Stomach (tissue), 8 donors: ENCODE measurements at regions not wholly inside any gene's neighbourhood (a gene's known extent, or its start where the extent isn't known, plus 50 kb on each side); places are given as distances from the start of the nearest gene placed in this dataset.
A peak's percentile ranks its signal among the peaks of the same experiment; 100 is the strongest.
"Not testable (repeated sequence)": the region's sequence is repeated elsewhere in the genome, so short reads cannot be mapped to it uniquely, and the experiment has no call there.

Experiments
- DNase-seq, 2 donors: peaks; one replicate each; pipeline versions ENCODE4 v3.0.0 to v3.0.0-alpha.2; 2013 to 2019
- H3K27ac ChIP-seq, 5 donors: fragments of 200-600 bp in 4 of 5; sonication (generic) in 4 of 5; one replicate each; pipeline ENCODE4 v1.5.1; 2013 to 2019; ENCODE audit warnings: mild to moderate bottlenecking in 1 of 5, moderate library complexity in 1 of 5
- H3K27me3 ChIP-seq, 3 donors: fragments of 200-600 bp; sonication (generic); one replicate each; pipeline ENCODE4 v1.5.1; 2017 to 2019; ENCODE audit warnings: mixed run types in 1 of 3
- H3K36me3 ChIP-seq, 4 donors: fragments of 200-600 bp; sonication (generic); 1 replicate in 3 of 4; 2 replicates in 1 of 4; pipeline ENCODE4 v1.5.1; 2016 to 2019
- H3K4me1 ChIP-seq, 4 donors: fragments of 200-600 bp; sonication (generic); one replicate each; pipeline ENCODE4 v1.5.1; 2016 to 2019
- H3K4me3 ChIP-seq, 4 donors: fragments of 200-600 bp; sonication (generic) in 3 of 4; one replicate each; pipeline ENCODE4 v1.5.1; 2016 to 2019; ENCODE audit warnings: mild to moderate bottlenecking in 1 of 4
- H3K9me3 ChIP-seq, 4 donors: fragments of 200-600 bp; sonication (generic); one replicate each; pipeline ENCODE4 v1.5.1; 2016 to 2019
- CTCF ChIP-seq, 7 experiments: fragments of 450-650 bp in 4 of 7; fragments of 200-600 bp in 3 of 7; sonication (generic) in 3 of 7; IDR thresholded peaks; one replicate each; pipeline ENCODE4 v1.5.1; 2016 to 2019; ENCODE audit warnings: antibody characterized with exemption in 7 of 7, control low read depth in 2 of 7, mild to moderate bottlenecking in 1 of 7
- EP300 ChIP-seq: sonication (generic); formaldehyde crosslinking; IDR thresholded peaks from one replicate; pipeline ENCODE4 v1.6.1; 2017; ENCODE audit warnings: antibody characterized with exemption
- POLR2A ChIP-seq, 4 donors: fragments of 450-650 bp; IDR thresholded peaks; one replicate each; pipeline ENCODE4 v1.6.1; 2016; ENCODE audit warnings: antibody characterized with exemption in 4 of 4, control low read depth in 2 of 4, mild to moderate bottlenecking in 1 of 4, moderate library complexity in 1 of 4
- POLR2AphosphoS5 ChIP-seq, 3 donors: sonication (generic); formaldehyde crosslinking; IDR thresholded peaks; one replicate each; pipeline ENCODE4 v1.6.1; 2016; ENCODE audit warnings: antibody characterized with exemption in 3 of 3
- WGBS, 5 donors: extraction: QIAGEN DNeasy Blood & Tissue Kit in 3 of 5; methylation state at CpG; one replicate each; pipeline versions ENCODE4 v1.1.5 to v1.1.7; 2013 to 2018; 5-methylcytosine and 5-hydroxymethylcytosine counted together
- intact Hi-C: fragments of 100-400 bp; cut with DNase I; formaldehyde crosslinking; loops from one replicate; pipeline ENCODE4 v1.15.1; 2023; ENCODE audit warnings: low total_unique reads
- donor health status: healthy with polysubstance abuse.
- donor health status: Bipolar disorder and iron deficiency.
- donor health status: healthy.

DNA sequence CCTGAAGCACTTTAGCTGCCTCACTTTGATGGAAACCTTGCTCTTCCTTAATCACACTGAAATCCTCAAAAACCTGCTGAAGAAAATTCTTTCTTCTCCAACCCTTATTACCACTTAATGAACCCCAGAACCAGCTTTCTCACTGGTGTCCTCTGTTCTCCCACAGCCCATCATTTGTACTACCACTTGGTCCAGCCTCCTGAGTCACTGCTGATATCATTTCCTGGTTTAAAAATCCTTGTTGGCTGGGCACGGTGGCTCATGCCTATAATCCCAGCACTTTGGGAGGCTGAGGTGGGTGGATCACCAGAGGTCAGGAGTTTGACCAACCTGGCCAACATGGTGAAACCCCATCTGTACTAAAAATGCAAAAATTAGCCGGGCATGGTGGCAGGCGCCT lies 418.6 kb upstream of the KCNMB2 start:
- WGBS, 5 donors, result 86 to 97% (median 90%) methylated on average over 2 to 3 of the region's 3 CpGs
- peaks cover 0 to 8% (median 0%) of the 10 kb centered on the region in 4 donors for H3K9me3 ChIP-seq
- no peak overlapping the region for H3K27ac ChIP-seq
- no peak for DNase-seq
- intact Hi-C loops, result no loop called here
- no peaks in the 10 kb centered on the region for H3K27me3 ChIP-seq
- no peaks in the 10 kb centered on the region for H3K36me3 ChIP-seq
- no peak for TF ChIP-seq POLR2AphosphoS5 (IDR thresholded peaks at IDR 0.05)
- no peak for TF ChIP-seq EP300
- TF ChIP-seq POLR2A (IDR thresholded peaks at IDR 0.05), result no peak
- TF ChIP-seq CTCF (IDR thresholded peaks at IDR 0.05), result no peak
- no peak overlapping the region for H3K4me3 ChIP-seq
- H3K4me1 ChIP-seq, result no peaks in the 10 kb centered on the region

DNA sequence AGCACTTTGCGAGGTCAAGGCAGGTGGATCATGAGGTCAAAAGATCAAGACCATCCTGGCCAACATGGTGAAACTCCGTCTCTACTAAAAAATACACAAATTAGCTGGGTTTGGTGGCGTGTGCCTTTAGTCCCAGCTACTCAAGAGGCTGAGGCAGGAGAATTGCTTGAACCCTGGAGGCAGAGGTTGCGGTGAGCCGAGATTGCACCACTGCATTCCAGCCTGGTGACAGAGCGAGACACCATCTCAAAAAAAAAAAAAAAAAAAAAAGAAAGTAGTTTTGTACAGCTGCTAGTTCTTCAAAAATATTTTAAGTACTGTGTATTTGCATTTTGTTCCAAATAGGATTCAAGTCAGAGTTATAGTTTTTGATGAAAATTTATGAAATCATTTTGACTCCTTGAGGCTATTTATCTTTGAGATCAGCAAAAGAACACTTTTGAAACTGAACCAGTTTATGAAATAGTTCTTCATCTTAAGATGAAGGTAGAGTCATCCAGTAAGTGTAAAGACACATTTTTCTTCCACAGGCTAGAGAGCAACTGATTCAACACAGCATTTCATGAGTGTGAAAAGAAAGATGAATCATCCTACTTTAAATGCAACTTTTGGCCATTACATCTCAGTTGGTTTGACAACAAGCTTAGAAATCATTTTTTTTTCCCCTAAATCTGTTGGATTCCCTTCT lies 416.5 kb upstream of the KCNMB2 start:
- H3K9me3 ChIP-seq, DNase-seq, H3K4me3 ChIP-seq, intact Hi-C loops, H3K36me3 ChIP-seq, H3K27me3 ChIP-seq, H3K4me1 ChIP-seq: not testable (repeated sequence)
- WGBS, 5 donors, result 75 to 99% (median 84%) methylated on average over 6 of the region's 6 CpGs
- H3K27ac ChIP-seq, result peak overlapping the region in 1 of 5 donors; percentile 8

- intact Hi-C loops, result no loop called here
- WGBS, 5 donors, result 85 to 97% (median 96%) methylated on average over 2 of the region's 2 CpGs
- H3K36me3 ChIP-seq, result no peaks in the 10 kb centered on the region
- no peak for DNase-seq
- TF ChIP-seq EP300 (no peak), POLR2AphosphoS5 (IDR thresholded peaks at IDR 0.05) (no peak), CTCF (IDR thresholded peaks at IDR 0.05) (no peak), POLR2A (IDR thresholded peaks at IDR 0.05) (no peak)
- H3K4me1 ChIP-seq, result no peaks in the 10 kb centered on the region
- H3K27ac ChIP-seq, result peak overlapping the region in 1 of 5 donors; percentile 8
- peaks cover 0 to 8% (median 0%) of the 10 kb centered on the region in 4 donors for H3K9me3 ChIP-seq
- H3K27me3 ChIP-seq, result no peaks in the 10 kb centered on the region
- H3K4me3 ChIP-seq, result no peak overlapping the region
These were observed 415.9 kb upstream of the KCNMB2 start for GRCh38 chr3:178120367-178120766.

DNA sequence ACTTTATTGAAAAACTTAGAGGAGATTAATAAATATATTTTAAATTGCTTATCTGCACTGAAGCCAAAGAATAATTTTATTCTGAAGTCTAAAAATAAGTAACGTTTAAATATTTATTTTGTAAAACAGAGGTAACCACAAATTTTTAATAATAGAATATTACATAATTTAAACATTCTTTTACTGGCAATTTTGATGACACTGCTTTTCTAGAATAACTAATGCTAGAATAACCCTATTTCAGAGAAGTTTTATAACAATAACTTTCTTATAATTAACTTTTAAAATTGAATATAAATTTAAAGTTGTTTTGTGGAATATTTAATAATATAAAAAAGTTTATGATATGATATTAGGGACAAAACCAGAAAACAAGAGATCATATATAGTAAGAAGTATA lies 409.6 kb upstream of the KCNMB2 start:
- intact Hi-C loops, result no loop called here
- 56 to 69% (median 66%) methylated on average over 1 of the region's 1 CpG for WGBS, 5 donors
- Histone ChIP-seq H3K27ac (no peak overlapping the region), H3K9me3 (no peaks in the 10 kb centered on the region), H3K27me3 (no peaks in the 10 kb centered on the region), H3K4me1 (no peaks in the 10 kb centered on the region), H3K36me3 (no peaks in the 10 kb centered on the region), H3K4me3 (no peak overlapping the region)
- TF ChIP-seq CTCF (IDR thresholded peaks at IDR 0.05), result no peak
- no peak for DNase-seq

GRCh38 chr3:178127221-178127620 lies 409.0 kb upstream of the KCNMB2 start:
- Histone ChIP-seq H3K27ac (no peak overlapping the region), H3K9me3 (no peaks in the 10 kb centered on the region), H3K27me3 (no peaks in the 10 kb centered on the region), H3K4me1 (no peaks in the 10 kb centered on the region), H3K4me3 (no peak overlapping the region), H3K36me3 (no peaks in the 10 kb centered on the region)
- WGBS, 5 donors, result 90 to 94% (median 90%) methylated on average over 11 of the region's 11 CpGs
- DNase-seq, result no peak
- TF ChIP-seq POLR2AphosphoS5 (IDR thresholded peaks at IDR 0.05), result no peak
- TF ChIP-seq POLR2A (IDR thresholded peaks at IDR 0.05), result no peak
- TF ChIP-seq EP300, result no peak
- TF ChIP-seq CTCF (IDR thresholded peaks at IDR 0.05), result no peak
- intact Hi-C loops, result no loop called here
